Stomach (tissue), 8 donors: ENCODE measurements at regions not wholly inside any gene's neighbourhood (a gene's known extent, or its start where the extent isn't known, plus 50 kb on each side); places are given as distances from the start of the nearest gene placed in this dataset.

Experiments used
- DNase-seq, 2 donors: peaks; one replicate each; pipeline versions ENCODE4 v3.0.0 to v3.0.0-alpha.2; 2013 to 2019
- H3K27ac ChIP-seq, 5 donors: fragments of 200-600 bp in 4 of 5; sonication (generic) in 4 of 5; one replicate each; pipeline ENCODE4 v1.5.1; 2013 to 2019; ENCODE audit warnings: mild to moderate bottlenecking in 1 of 5, moderate library complexity in 1 of 5
- H3K27me3 ChIP-seq, 3 donors: fragments of 200-600 bp; sonication (generic); one replicate each; pipeline ENCODE4 v1.5.1; 2017 to 2019; ENCODE audit warnings: mixed run types in 1 of 3
- H3K36me3 ChIP-seq, 4 donors: fragments of 200-600 bp; sonication (generic); 1 replicate in 3 of 4; 2 replicates in 1 of 4; pipeline ENCODE4 v1.5.1; 2016 to 2019
- H3K4me1 ChIP-seq, 4 donors: fragments of 200-600 bp; sonication (generic); one replicate each; pipeline ENCODE4 v1.5.1; 2016 to 2019
- H3K4me3 ChIP-seq, 4 donors: fragments of 200-600 bp; sonication (generic) in 3 of 4; one replicate each; pipeline ENCODE4 v1.5.1; 2016 to 2019; ENCODE audit warnings: mild to moderate bottlenecking in 1 of 4
- H3K9me3 ChIP-seq, 4 donors: fragments of 200-600 bp; sonication (generic); one replicate each; pipeline ENCODE4 v1.5.1; 2016 to 2019
- CTCF ChIP-seq, 7 experiments: fragments of 450-650 bp in 4 of 7; fragments of 200-600 bp in 3 of 7; sonication (generic) in 3 of 7; IDR thresholded peaks; one replicate each; pipeline ENCODE4 v1.5.1; 2016 to 2019; ENCODE audit warnings: antibody characterized with exemption in 7 of 7, control low read depth in 2 of 7, mild to moderate bottlenecking in 1 of 7
- EP300 ChIP-seq: sonication (generic); formaldehyde crosslinking; IDR thresholded peaks from one replicate; pipeline ENCODE4 v1.6.1; 2017; ENCODE audit warnings: antibody characterized with exemption
- POLR2A ChIP-seq, 4 donors: fragments of 450-650 bp; IDR thresholded peaks; one replicate each; pipeline ENCODE4 v1.6.1; 2016; ENCODE audit warnings: antibody characterized with exemption in 4 of 4, control low read depth in 2 of 4, mild to moderate bottlenecking in 1 of 4, moderate library complexity in 1 of 4
- POLR2AphosphoS5 ChIP-seq, 3 donors: sonication (generic); formaldehyde crosslinking; IDR thresholded peaks; one replicate each; pipeline ENCODE4 v1.6.1; 2016; ENCODE audit warnings: antibody characterized with exemption in 3 of 3
- WGBS, 5 donors: extraction: QIAGEN DNeasy Blood & Tissue Kit in 3 of 5; methylation state at CpG; one replicate each; pipeline versions ENCODE4 v1.1.5 to v1.1.7; 2013 to 2018; 5-methylcytosine and 5-hydroxymethylcytosine counted together
- intact Hi-C: fragments of 100-400 bp; cut with DNase I; formaldehyde crosslinking; loops from one replicate; pipeline ENCODE4 v1.15.1; 2023; ENCODE audit warnings: low total_unique reads
- donor health status: healthy with polysubstance abuse.
- donor health status: Bipolar disorder and iron deficiency.
- donor health status: healthy.

DNA sequence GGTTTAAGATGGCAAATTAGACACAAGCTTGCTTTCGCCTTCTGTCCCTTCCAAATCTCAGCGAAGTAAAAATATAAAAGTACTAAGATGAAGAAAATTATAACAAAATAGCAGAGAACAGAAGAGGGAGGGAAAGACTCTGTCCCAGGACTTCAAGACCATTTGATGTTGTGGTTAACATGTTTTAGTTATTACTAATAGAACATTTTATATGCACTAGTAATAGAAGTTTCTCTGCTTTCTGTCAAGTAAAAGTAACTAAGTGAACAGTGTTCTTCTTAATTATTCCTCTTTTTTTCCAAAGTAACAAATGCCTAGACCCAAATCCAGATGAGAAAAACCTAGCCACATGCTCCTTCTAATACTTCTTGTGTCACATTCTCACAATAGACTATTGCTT, 85.1 kb upstream of the DAAM1 start:
- no peak for DNase-seq
- H3K27me3 ChIP-seq: no peaks in the 10 kb centered on the region
- WGBS, 5 donors: 87 to 98% (median 96%) methylated on average over 2 of the region's 2 CpGs
- no peaks in the 10 kb centered on the region for H3K4me1 ChIP-seq
- no peak overlapping the region for H3K27ac ChIP-seq
- H3K4me3 ChIP-seq: no peak overlapping the region
- intact Hi-C loops: no loop called here
- TF ChIP-seq EP300 (no peak), POLR2A (IDR thresholded peaks at IDR 0.05) (no peak), CTCF (IDR thresholded peaks at IDR 0.05) (no peak), POLR2AphosphoS5 (IDR thresholded peaks at IDR 0.05) (no peak)
- H3K36me3 ChIP-seq: no peaks in the 10 kb centered on the region
- no peaks in the 10 kb centered on the region for H3K9me3 ChIP-seq

DNA sequence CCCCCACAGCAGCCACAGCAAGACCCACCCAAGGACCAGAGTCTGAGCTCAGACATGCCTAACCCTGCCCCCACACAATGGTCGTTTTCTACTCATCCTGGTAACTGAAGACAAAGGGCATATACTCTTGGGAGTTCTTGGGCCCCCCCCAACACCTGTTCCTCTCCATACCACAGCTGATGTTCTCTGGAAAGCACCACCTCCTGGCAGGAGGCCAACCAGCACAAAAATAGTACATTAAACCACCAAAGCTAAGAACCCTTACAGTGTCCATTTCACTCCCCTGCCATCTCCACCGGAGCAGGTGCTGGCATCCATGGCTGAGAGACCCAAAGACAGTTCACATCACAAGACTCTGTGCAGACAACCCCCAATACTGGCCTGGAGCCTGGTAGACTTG, 80.6 kb upstream of the DAAM1 start:
- intact Hi-C loops: no loop called here
- no peaks in the 10 kb centered on the region for H3K9me3 ChIP-seq
- TF ChIP-seq EP300 (no peak), POLR2A (IDR thresholded peaks at IDR 0.05) (no peak), CTCF (IDR thresholded peaks at IDR 0.05) (no peak), POLR2AphosphoS5 (IDR thresholded peaks at IDR 0.05) (no peak)
- H3K4me1 ChIP-seq: no peaks in the 10 kb centered on the region
- no peak overlapping the region for H3K27ac ChIP-seq
- DNase-seq: no peak
- WGBS, 5 donors: 40 to 78% (median 61%) methylated on average over 2 of the region's 2 CpGs
- H3K4me3 ChIP-seq: no peak overlapping the region
- no peaks in the 10 kb centered on the region for H3K36me3 ChIP-seq
- H3K27me3 ChIP-seq: no peaks in the 10 kb centered on the region

- H3K27me3 ChIP-seq: no peaks in the 10 kb centered on the region
- H3K4me3 ChIP-seq: no peak overlapping the region
- no peak for DNase-seq
- no peak overlapping the region for H3K27ac ChIP-seq
- WGBS, 5 donors: 72 to 82% (median 78%) methylated on average over 2 of the region's 2 CpGs
- no peaks in the 10 kb centered on the region for H3K36me3 ChIP-seq
- intact Hi-C loops: no loop called here
- H3K9me3 ChIP-seq: no peaks in the 10 kb centered on the region
- no peaks in the 10 kb centered on the region for H3K4me1 ChIP-seq
- TF ChIP-seq EP300 (no peak), POLR2A (IDR thresholded peaks at IDR 0.05) (no peak), CTCF (IDR thresholded peaks at IDR 0.05) (no peak), POLR2AphosphoS5 (IDR thresholded peaks at IDR 0.05) (no peak)
Measured at GRCh38 chr14:59116984-59117415, 71.5 kb upstream of the DAAM1 start.

- Histone ChIP-seq H3K36me3 (no peaks in the 10 kb centered on the region), H3K4me3 (no peak overlapping the region), H3K27ac (no peak overlapping the region), H3K9me3 (no peaks in the 10 kb centered on the region), H3K27me3 (no peaks in the 10 kb centered on the region), H3K4me1 (no peaks in the 10 kb centered on the region)
- no peak for TF ChIP-seq CTCF (IDR thresholded peaks at IDR 0.05)
- no peak for TF ChIP-seq POLR2AphosphoS5 (IDR thresholded peaks at IDR 0.05)
- no peak for TF ChIP-seq EP300
- TF ChIP-seq POLR2A (IDR thresholded peaks at IDR 0.05): no peak
- intact Hi-C loops: no loop called here
- WGBS, 5 donors: 38 to 65% (median 47%) methylated on average over 2 of the region's 2 CpGs
- DNase-seq: no peak
Measured at GRCh38 chr14:59117754-59118528, 70.5 kb upstream of the DAAM1 start.
